ENCODE measurements at regions not wholly inside any gene's neighbourhood (a gene's known extent, or its start where the extent isn't known, plus 50 kb on each side); places are given as distances from the start of the nearest gene placed in this dataset.

GRCh38 chr6:85278466-85279035 lies 171.3 kb upstream of the NT5E start:
- FAIRE-seq: no peak
- CTCF ChIA-PET (ENCODE audit: low intra/inter-chr PET ratio): no interaction called here
- WGBS (ENCODE audit: insufficient coverage, low coverage, missing lambda C conversion rate): 0% methylated on average over 3 of the region's 3 CpGs
- Histone ChIP-seq H3K9me1 (ENCODE audit: control insufficient read depth, insufficient read depth, low read length) (no peaks in the 10 kb centered on the region), H3K9ac (ENCODE audit: insufficient read depth in 1 of 2, low read depth in 2 of 2, low read length in 2 of 2) (no peak overlapping the region), H3K4me2 (ENCODE audit: insufficient read depth, low read length) (no peak overlapping the region), H3K36me3 (ENCODE audit: control insufficient read depth, insufficient read depth, low read length) (no peaks in the 10 kb centered on the region), H3K27me3 (ENCODE audit: control insufficient read depth in 2 of 2, insufficient read depth in 2 of 2, low read length in 2 of 2) (no peaks in the 10 kb centered on the region), H4K20me1 (replicated peaks; ENCODE audit: control insufficient read depth, insufficient read depth, low read length) (no peaks in the 10 kb centered on the region), H3K9me3 (replicated peaks; ENCODE audit: control insufficient read depth, insufficient read depth, low read depth, low read length) (no peaks in the 10 kb centered on the region), H3K4me3 (no peak overlapping the region), H3K27ac (ENCODE audit: extremely low read depth, low read depth, low read length) (no peak overlapping the region), H3K4me1 (replicated peaks in 1 of 2; ENCODE audit: control insufficient read depth in 2 of 2, insufficient read depth in 2 of 2, low read length in 2 of 2) (no peaks in the 10 kb centered on the region), H2AFZ (ENCODE audit: low read depth, low read length) (no peak overlapping the region), H3K79me2 (ENCODE audit: control insufficient read depth, insufficient read depth, low read length) (no peaks in the 10 kb centered on the region)
- DNase-seq (ENCODE audit: extremely low read depth in 1 of 4, low spot score in 3 of 4): no peak
- ATAC-seq: no peak
- POLR2A ChIA-PET: no interaction called here
- intact Hi-C loops (cut with micrococcal nuclease) (no loop called here), in situ Hi-C loops (cut with MboI) (no loop called here)
- no peak for TF ChIP-seq ZNF133 (CRISPR knock-in tag; IDR thresholded peaks at IDR 0.05)
- TF ChIP-seq, protein P1, sequence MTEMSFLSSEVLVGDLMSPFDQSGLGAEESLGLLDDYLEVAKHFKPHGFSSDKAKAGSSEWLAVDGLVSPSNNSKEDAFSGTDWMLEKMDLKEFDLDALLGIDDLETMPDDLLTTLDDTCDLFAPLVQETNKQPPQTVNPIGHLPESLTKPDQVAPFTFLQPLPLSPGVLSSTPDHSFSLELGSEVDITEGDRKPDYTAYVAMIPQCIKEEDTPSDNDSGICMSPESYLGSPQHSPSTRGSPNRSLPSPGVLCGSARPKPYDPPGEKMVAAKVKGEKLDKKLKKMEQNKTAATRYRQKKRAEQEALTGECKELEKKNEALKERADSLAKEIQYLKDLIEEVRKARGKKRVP (CRISPR knock-in tag; IDR thresholded peaks at IDR 0.05): no peak
- TF ChIP-seq KDM1A (IDR thresholded peaks at IDR 0.05): no peak
- TF ChIP-seq FOXP4 (CRISPR knock-in tag; IDR thresholded peaks at IDR 0.05; ENCODE audit: borderline replicate concordance): no peak
- TF ChIP-seq MEIS2 (IDR thresholded peaks at IDR 0.05; ENCODE audit: partially characterized antibody): no peak
- no peak for TF ChIP-seq ATF1 (CRISPR knock-in tag; IDR thresholded peaks at IDR 0.05)
- no peak for TF ChIP-seq ATF1 (tag; IDR thresholded peaks at IDR 0.05)
- no peak for TF ChIP-seq GABPB1 (CRISPR knock-in tag; IDR thresholded peaks at IDR 0.05)
- no peak for TF ChIP-seq ESRRB (CRISPR knock-in tag; IDR thresholded peaks at IDR 0.05; ENCODE audit: borderline replicate concordance)
- no peak for TF ChIP-seq AFF4 (CRISPR knock-in tag; IDR thresholded peaks at IDR 0.05)
- no peak for TF ChIP-seq NR2C2 (CRISPR knock-in tag; IDR thresholded peaks at IDR 0.05)
- TF ChIP-seq NR2C2 (tag; IDR thresholded peaks at IDR 0.05): no peak
- no TSS peak for BruUV-seq (replicated peaks)

All from K562 (cell line).